Neural progenitor cell (in vitro differentiated cells): ENCODE measurements at regions not wholly inside any gene's neighbourhood (a gene's known extent, or its start where the extent isn't known, plus 50 kb on each side); places are given as distances from the start of the nearest gene placed in this dataset.

Experiments
- DNase-seq: peaks from one replicate; pipeline ENCODE4 v3.0.0-alpha.2; 2016; ENCODE audit warnings: low spot score
- H2AFZ ChIP-seq: fragments of 200-600 bp; sonication (generic); replicated peaks from 2 replicates; pipeline ENCODE4 v1.6.1; 2016; ENCODE audit warnings: antibody characterized with exemption
- H3F3A ChIP-seq: fragments of 200-600 bp; sonication (generic); 2 replicates; pipeline ENCODE4 v1.6.1; 2016; ENCODE audit warnings: antibody characterized with exemption, low read depth
- H3K27ac ChIP-seq: fragments of 200-600 bp; sonication (generic); 2 replicates; pipeline ENCODE4 v1.5.1; 2016; ENCODE audit warnings: mild to moderate bottlenecking
- H3K27me3 ChIP-seq: fragments of 200-600 bp; sonication (generic); 2 replicates; pipeline ENCODE4 v1.6.1; 2016; ENCODE audit warnings: mild to moderate bottlenecking, moderate library complexity
- H3K36me3 ChIP-seq: fragments of 200-600 bp; sonication (generic); 2 replicates; pipeline ENCODE4 v1.5.1; 2016
- H3K4me1 ChIP-seq: fragments of 200-600 bp; sonication (generic); 2 replicates; pipeline ENCODE4 v1.6.1; 2016; ENCODE audit warnings: mixed run types
- H3K4me2 ChIP-seq: fragments of 200-600 bp; sonication (generic); 2 replicates; pipeline ENCODE4 v1.6.1; 2016
- H3K4me3 ChIP-seq: fragments of 200-600 bp; sonication (generic); 2 replicates; pipeline ENCODE4 v1.5.1; 2016
- H3K79me2 ChIP-seq: fragments of 200-600 bp; sonication (generic); 2 replicates; pipeline ENCODE4 v1.6.1; 2016; ENCODE audit warnings: low read depth
- H3K9ac ChIP-seq: fragments of 200-600 bp; sonication (generic); 2 replicates; pipeline ENCODE4 v1.6.1; 2016
- H3K9me3 ChIP-seq: fragments of 200-600 bp; sonication (generic); 2 replicates; pipeline ENCODE4 v1.5.1; 2016; ENCODE audit warnings: low read depth
- H4K20me1 ChIP-seq: fragments of 200-600 bp; sonication (generic); 2 replicates; pipeline ENCODE4 v1.6.1; 2016; ENCODE audit warnings: low read depth
- H3K27ac Mint-ChIP-seq: 3 replicates; pipeline ENCODE4 v1.8.0; 2021; ENCODE audit warnings: mixed read lengths
- H3K27me3 Mint-ChIP-seq: 2 replicates; pipeline ENCODE4 v1.8.0; 2022; ENCODE audit warnings: low read depth, mild to moderate bottlenecking, inconsistent platforms, moderate library complexity, mixed read lengths; ENCODE audit not compliant: insufficient read depth
- H3K36me3 Mint-ChIP-seq: 3 replicates; pipeline ENCODE4 v1.8.0; 2021; ENCODE audit warnings: mixed read lengths
- H3K4me1 Mint-ChIP-seq: 3 replicates; pipeline ENCODE4 v1.8.0; 2021; ENCODE audit warnings: mixed read lengths
- H3K4me3 Mint-ChIP-seq: 3 replicates; pipeline ENCODE4 v1.8.0; 2021; ENCODE audit warnings: mild to moderate bottlenecking, moderate library complexity, mixed read lengths
- H3K9me3 Mint-ChIP-seq: 3 replicates; pipeline ENCODE4 v1.8.0; 2020; ENCODE audit warnings: mixed read lengths
- CTCF ChIP-seq: fragments of 200-600 bp; sonication (generic); IDR thresholded peaks from 2 replicates; pipeline ENCODE4 v1.5.1; 2017; ENCODE audit warnings: antibody characterized with exemption, mild to moderate bottlenecking
- EZH2 ChIP-seq: fragments of 200-600 bp; sonication (generic); IDR thresholded peaks from 2 replicates; pipeline ENCODE4 v1.6.1; 2017; ENCODE audit warnings: antibody characterized with exemption, mild to moderate bottlenecking, moderate library complexity
- EZH2phosphoT487 ChIP-seq: fragments of 200-600 bp; sonication (generic); IDR thresholded peaks from 2 replicates; pipeline ENCODE4 v1.6.1; 2017; ENCODE audit warnings: antibody characterized with exemption

DNA sequence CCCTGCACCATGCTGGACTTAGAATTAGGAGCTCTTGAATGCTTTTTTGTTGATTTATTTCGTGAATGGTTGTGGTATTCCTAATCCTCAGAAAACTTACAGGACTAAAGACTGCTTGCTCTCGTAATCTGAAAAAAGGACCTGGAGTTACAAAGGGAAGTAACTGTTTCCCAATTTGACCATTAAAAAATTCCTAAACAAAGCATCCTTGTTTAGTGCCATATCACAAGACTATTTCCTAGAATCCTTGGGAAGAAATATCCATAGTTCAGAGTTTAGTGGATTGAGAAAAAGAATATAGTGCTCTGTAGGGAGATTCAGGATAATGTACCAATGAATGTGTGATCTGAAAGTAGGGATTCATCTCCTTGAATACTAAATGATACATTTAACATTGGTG, 186.8 kb downstream of the NDFIP2 start:
- Mint-ChIP-seq H3K27me3 (peaks cover 7% of the 10 kb centered on the region), H3K36me3 (no peaks in the 10 kb centered on the region), H3K27ac (no peak overlapping the region), H3K4me1 (peaks cover 29% of the 10 kb centered on the region), H3K4me3 (no peak overlapping the region), H3K9me3 (peaks cover 2% of the 10 kb centered on the region)
- no peaks in the 10 kb centered on the region for H3K79me2 ChIP-seq
- no peak for DNase-seq
- no peak for TF ChIP-seq EZH2phosphoT487
- no peak for TF ChIP-seq EZH2
- TF ChIP-seq CTCF = no peak
- no peaks in the 10 kb centered on the region for H4K20me1 ChIP-seq
- no peaks in the 10 kb centered on the region for H3K27me3 ChIP-seq
- H2AFZ ChIP-seq = no peak overlapping the region
- no peaks in the 10 kb centered on the region for H3F3A ChIP-seq
- peaks cover 6% of the 10 kb centered on the region for H3K4me1 ChIP-seq
- no peaks in the 10 kb centered on the region for H3K36me3 ChIP-seq
- H3K9ac ChIP-seq = no peak overlapping the region
- no peaks in the 10 kb centered on the region for H3K9me3 ChIP-seq
- no peak overlapping the region for H3K4me3 ChIP-seq
- H3K4me2 ChIP-seq = no peak overlapping the region
- H3K27ac ChIP-seq = no peak overlapping the region

- Histone ChIP-seq H3K36me3 (no peaks in the 10 kb centered on the region), H3F3A (peaks cover 9% of the 10 kb centered on the region), H3K79me2 (no peaks in the 10 kb centered on the region), H4K20me1 (no peaks in the 10 kb centered on the region), H2AFZ (no peak overlapping the region), H3K4me3 (no peak overlapping the region), H3K9me3 (no peaks in the 10 kb centered on the region), H3K27ac (no peak overlapping the region), H3K4me1 (peaks cover 18% of the 10 kb centered on the region), H3K9ac (no peak overlapping the region), H3K4me2 (no peak overlapping the region), H3K27me3 (no peaks in the 10 kb centered on the region)
- TF ChIP-seq EZH2 (no peak), EZH2phosphoT487 (no peak), CTCF (no peak)
- Mint-ChIP-seq H3K27ac (no peak overlapping the region), H3K27me3 (no peaks in the 10 kb centered on the region), H3K4me1 (peaks cover 25% of the 10 kb centered on the region), H3K4me3 (no peak overlapping the region), H3K36me3 (peaks cover 2% of the 10 kb centered on the region), H3K9me3 (peaks cover 6% of the 10 kb centered on the region)
- no peak for DNase-seq
These were observed 183.2 kb downstream of the NDFIP2 start for GRCh38 chr13:79663977-79664636.

DNA sequence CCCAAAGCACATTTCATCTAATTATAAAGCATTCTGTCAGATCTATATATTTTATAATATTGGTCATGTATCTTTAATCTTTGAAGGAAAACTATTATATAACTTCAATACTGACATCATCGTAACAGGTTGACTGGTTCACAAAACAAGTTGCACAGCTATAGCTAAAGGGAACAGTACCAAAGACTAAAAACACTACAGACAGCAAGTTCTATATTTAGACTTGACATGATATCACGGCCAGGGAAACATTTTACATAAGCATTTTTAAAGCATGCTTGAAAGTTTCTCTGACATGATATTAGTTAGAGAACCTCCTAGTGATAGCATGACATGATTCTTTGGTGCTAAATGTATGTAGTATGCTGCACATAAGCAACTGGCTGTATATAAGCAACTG, 182.5 kb downstream of the NDFIP2 start:
- Histone ChIP-seq H3K4me3 (no peak overlapping the region), H3K9ac (no peak overlapping the region), H3F3A (peaks cover 12% of the 10 kb centered on the region), H3K27ac (no peak overlapping the region), H2AFZ (no peak overlapping the region), H3K36me3 (no peaks in the 10 kb centered on the region), H3K4me1 (peaks cover 24% of the 10 kb centered on the region), H4K20me1 (no peaks in the 10 kb centered on the region), H3K79me2 (no peaks in the 10 kb centered on the region), H3K9me3 (no peaks in the 10 kb centered on the region), H3K27me3 (no peaks in the 10 kb centered on the region), H3K4me2 (no peak overlapping the region)
- peaks cover 2% of the 10 kb centered on the region for H3K36me3 Mint-ChIP-seq
- H3K27ac Mint-ChIP-seq = no peak overlapping the region
- H3K9me3 Mint-ChIP-seq = peaks cover 6% of the 10 kb centered on the region
- peaks cover 29% of the 10 kb centered on the region for H3K4me1 Mint-ChIP-seq
- H3K27me3 Mint-ChIP-seq = no peaks in the 10 kb centered on the region
- H3K4me3 Mint-ChIP-seq = no peak overlapping the region
- no peak for DNase-seq
- no peak for TF ChIP-seq CTCF
- TF ChIP-seq EZH2phosphoT487 = no peak
- no peak for TF ChIP-seq EZH2
